Astrocyte (in vitro differentiated cells and primary cell): ENCODE measurements at regions not wholly inside any gene's neighbourhood (a gene's known extent, or its start where the extent isn't known, plus 50 kb on each side); places are given as distances from the start of the nearest gene placed in this dataset.

Experiments
- CTCF ChIP-seq: IDR thresholded peaks from 2 replicates; pipeline ENCODE4 v1.5.1; 2011; ENCODE audit warnings: low read depth, mild to moderate bottlenecking, inconsistent platforms, low read length, moderate library complexity; ENCODE audit not compliant: insufficient read depth
- EZH2 ChIP-seq: IDR thresholded peaks from 2 replicates; pipeline ENCODE4 v1.6.1; 2012; ENCODE audit warnings: mild to moderate bottlenecking, low read length, inconsistent platforms; ENCODE audit not compliant: insufficient read depth

DNA sequence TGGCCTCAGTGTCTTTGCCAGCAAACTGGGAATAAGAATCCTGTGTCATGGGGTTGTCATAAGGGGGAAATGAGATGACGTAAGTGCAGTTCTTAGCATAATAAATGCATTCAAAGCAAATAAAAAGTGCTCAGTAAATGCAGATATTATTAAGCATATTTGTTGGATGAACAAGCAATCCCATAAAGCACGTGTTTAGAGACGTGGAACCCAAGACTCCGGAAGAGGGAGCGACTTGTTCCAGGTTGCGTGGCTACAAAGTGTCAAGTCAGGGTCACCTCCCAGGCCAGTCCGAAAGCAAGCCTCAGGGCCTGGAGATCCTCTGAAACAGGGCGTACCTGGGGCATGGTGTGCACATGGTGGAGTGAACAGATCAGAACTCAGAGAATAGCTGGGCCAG lies 58.0 kb upstream of the LAPTM5 start:
- TF ChIP-seq EZH2 (no peak), CTCF (no peak)
